ENCODE measurements at regions not wholly inside any gene's neighbourhood (a gene's known extent, or its start where the extent isn't known, plus 50 kb on each side); places are given as distances from the start of the nearest gene placed in this dataset.
"Not testable (repeated sequence)": the region's sequence is repeated elsewhere in the genome, so short reads cannot be mapped to it uniquely, and the experiment has no call there.

- FAIRE-seq: no peak
Measured at GRCh38 chr5:4022056-4022670, 426.5 kb downstream of the IRX1 start.

GRCh38 chr5:4023091-4023752 is 427.6 kb downstream of the IRX1 start:
- FAIRE-seq: no peak

- no peak for FAIRE-seq
Measured at GRCh38 chr5:4023753-4024335, 428.2 kb downstream of the IRX1 start.

- no peak for FAIRE-seq
Measured at GRCh38 chr5:4027088-4027734, 431.6 kb downstream of the IRX1 start.

GRCh38 chr5:4028384-4028783 is 432.8 kb downstream of the IRX1 start:
- no peak for FAIRE-seq

- FAIRE-seq: not testable (repeated sequence)
Measured at GRCh38 chr5:4033546-4033945, 437.9 kb downstream of the IRX1 start.

- FAIRE-seq: no peak
Measured at GRCh38 chr5:4036861-4037260, 441.2 kb downstream of the IRX1 start.

GRCh38 chr5:4038994-4039393 is 443.4 kb downstream of the IRX1 start:
- FAIRE-seq: no peak

GRCh38 chr5:4042311-4042710 is 446.7 kb downstream of the IRX1 start:
- no peak for FAIRE-seq

- no peak for FAIRE-seq
Measured at GRCh38 chr5:4043135-4043534, 447.5 kb downstream of the IRX1 start.

GRCh38 chr5:4044881-4045280 is 449.2 kb downstream of the IRX1 start:
- no peak for FAIRE-seq

- no peak for FAIRE-seq
Measured at GRCh38 chr5:4048398-4048797, 452.8 kb downstream of the IRX1 start.

GRCh38 chr5:4050203-4050602 is 454.6 kb downstream of the IRX1 start:
- no peak for FAIRE-seq

GRCh38 chr5:4053136-4053535 is 457.5 kb downstream of the IRX1 start:
- FAIRE-seq: no peak

GRCh38 chr5:4054092-4054491 is 458.5 kb downstream of the IRX1 start:
- no peak for FAIRE-seq

GRCh38 chr5:4058899-4059298 is 463.3 kb downstream of the IRX1 start:
- no peak for FAIRE-seq

- FAIRE-seq: no peak
Measured at GRCh38 chr5:4065472-4066320, 470.1 kb downstream of the IRX1 start.

- no peak for FAIRE-seq
Measured at GRCh38 chr5:4068171-4068570, 472.5 kb downstream of the IRX1 start.

GRCh38 chr5:4078544-4078943 is 482.9 kb downstream of the IRX1 start:
- no peak for FAIRE-seq

GRCh38 chr5:4079831-4080230 is 484.2 kb downstream of the IRX1 start:
- no peak for FAIRE-seq

- no peak for FAIRE-seq
Measured at GRCh38 chr5:4080370-4080769, 484.7 kb downstream of the IRX1 start.

GRCh38 chr5:4081059-4081458 is 485.4 kb downstream of the IRX1 start:
- FAIRE-seq: no peak

GRCh38 chr5:4081466-4081865 is 485.8 kb downstream of the IRX1 start:
- no peak for FAIRE-seq

Data from islet of Langerhans (tissue), 1 donor.